Endothelial cell of umbilical vein (primary cell): ENCODE measurements at regions not wholly inside any gene's neighbourhood (a gene's known extent, or its start where the extent isn't known, plus 50 kb on each side); places are given as distances from the start of the nearest gene placed in this dataset.

Experiments used
- BruUV-seq: library from RNA; stranded (reverse); fragments of 400-500 nt; replicated peaks from 2 replicates; lab custom pipeline; 2021; lab: Mats Ljungman, UMichigan
- CTCF ChIA-PET: fragments of 300-600, 350-600 bp; sonication (Branson Sonifier 250); formaldehyde crosslinking; loops from one replicate; lab custom pipeline; 2021; ENCODE audit warnings: antibody characterized with exemption, inconsistent platforms; lab: Charles Lee
- POLR2A ChIA-PET: fragments of 300-600, 350-600 bp; sonication (Branson Sonifier 250); formaldehyde crosslinking; loops from one replicate; lab custom pipeline; 2021; ENCODE audit warnings: antibody characterized with exemption, inconsistent platforms; lab: Charles Lee
- DNase-seq: peaks from one replicate; pipeline ENCODE4 v3.0.0-alpha.2; 2011; ENCODE audit warnings: low read depth, low spot score
- FAIRE-seq: peaks from 2 replicates; lab custom pipeline; 2011; peaks lifted over from hg19 to GRCh38; lab: Jason Lieb, UNC
- H2AFZ ChIP-seq: 2 replicates; pipeline ENCODE4 v1.6.0; 2012; ENCODE audit warnings: low read depth, low read length, control low read depth, inconsistent platforms
- H3K27ac ChIP-seq: 2 replicates; pipeline ENCODE4 v1.5.1; 2011; ENCODE audit warnings: low read depth, mild to moderate bottlenecking, control low read depth, low read length, moderate library complexity; ENCODE audit not compliant: insufficient read depth
- H3K27me3 ChIP-seq, 2 experiments: 2 replicates each; pipeline versions ENCODE4 v1.6.0 to v1.6.1; 2011; ENCODE audit warnings: low read length in 2 of 2, mixed read lengths in 1 of 2; ENCODE audit not compliant: control insufficient read depth in 2 of 2, insufficient read depth in 2 of 2
- H3K36me3 ChIP-seq, 2 experiments: 2 replicates in 1 of 2; 3 replicates in 1 of 2; pipeline ENCODE4 v1.5.1; 2011; ENCODE audit warnings: low read length in 2 of 2, mild to moderate bottlenecking in 1 of 2, moderate library complexity in 1 of 2; ENCODE audit not compliant: control insufficient read depth in 2 of 2, insufficient read depth in 2 of 2; ENCODE audit errors: extremely low read depth in 1 of 2
- H3K4me1 ChIP-seq: 3 replicates; pipeline ENCODE4 v1.5.1; 2011; ENCODE audit warnings: mild to moderate bottlenecking, low read length; ENCODE audit not compliant: control insufficient read depth, insufficient read depth; ENCODE audit errors: extremely low read depth
- H3K4me2 ChIP-seq: 2 replicates; pipeline ENCODE4 v1.6.1; 2011; ENCODE audit warnings: low read length, control low read depth, mixed read lengths; ENCODE audit not compliant: insufficient read depth
- H3K4me3 ChIP-seq, 3 experiments: fragments of 200-600 bp in 1 of 3; sonication (generic), shearing (Covaris generic) in 1 of 3; replicated peaks in 1 of 3; 2 replicates each; pipeline ENCODE4 v1.5.1; 2011 to 2016; ENCODE audit warnings: control low read depth in 3 of 3, low read length in 3 of 3, mild to moderate bottlenecking in 2 of 3, inconsistent platforms in 1 of 3, low read depth in 1 of 3, moderate library complexity in 1 of 3; ENCODE audit not compliant: insufficient read depth in 1 of 3
- H3K79me2 ChIP-seq: 2 replicates; pipeline ENCODE4 v1.6.0; 2012; ENCODE audit warnings: low read length, inconsistent platforms; ENCODE audit not compliant: control insufficient read depth, insufficient read depth
- H3K9ac ChIP-seq: replicated peaks from 2 replicates; pipeline ENCODE3; 2011; ENCODE audit warnings: low read length, control low read depth; ENCODE audit not compliant: insufficient read depth; ENCODE audit errors: extremely low read depth
- H3K9me1 ChIP-seq: replicated peaks from 3 replicates; pipeline ENCODE4 v1.6.0; 2011; ENCODE audit warnings: mild to moderate bottlenecking, low read length; ENCODE audit not compliant: control insufficient read depth, insufficient read depth; ENCODE audit errors: extremely low read depth
- H3K9me3 ChIP-seq: replicated peaks from 2 replicates; pipeline ENCODE4 v1.5.1; 2012; ENCODE audit warnings: low read length, inconsistent platforms; ENCODE audit not compliant: control insufficient read depth, insufficient read depth
- H4K20me1 ChIP-seq: replicated peaks from 2 replicates; pipeline ENCODE3; 2011; ENCODE audit warnings: mild to moderate bottlenecking, low read length; ENCODE audit not compliant: control insufficient read depth, insufficient read depth; ENCODE audit errors: extremely low read depth
- EZH2 ChIP-seq: IDR thresholded peaks from 2 replicates; pipeline ENCODE4 v1.6.1; 2012; ENCODE audit warnings: borderline replicate concordance, low read depth, mild to moderate bottlenecking, moderate library complexity, low read length, inconsistent platforms; ENCODE audit not compliant: severe bottlenecking
- FOS ChIP-seq: IDR thresholded peaks from 2 replicates; pipeline ENCODE4 v1.6.1; 2011; ENCODE audit warnings: mild to moderate bottlenecking, low read length, moderate library complexity, borderline replicate concordance; ENCODE audit not compliant: insufficient read depth
- GATA2 ChIP-seq: IDR thresholded peaks from 2 replicates; pipeline ENCODE4 v1.7.0; 2011; ENCODE audit warnings: low read depth, mild to moderate bottlenecking, moderate library complexity, mixed read lengths, low read length; ENCODE audit not compliant: insufficient read length, insufficient read depth
- JUN ChIP-seq: IDR thresholded peaks from 2 replicates; pipeline ENCODE4 v1.6.1; 2011; ENCODE audit warnings: borderline replicate concordance, low read depth; ENCODE audit not compliant: insufficient read length, insufficient read depth
- MYC ChIP-seq: IDR thresholded peaks from one replicate; pipeline ENCODE4 v1.6.1; 2011; ENCODE audit warnings: mild to moderate bottlenecking, low read depth, low read length
- POLR2A ChIP-seq: IDR thresholded peaks from 2 replicates; pipeline ENCODE4 v1.6.1; 2012; ENCODE audit warnings: low read depth, mild to moderate bottlenecking, control low read depth, low read length
- POLR2AphosphoS5 ChIP-seq: IDR thresholded peaks from 2 replicates; pipeline ENCODE4 v1.6.1; 2012; ENCODE audit warnings: low read depth, mild to moderate bottlenecking, control low read depth, low read length, moderate library complexity; ENCODE audit not compliant: insufficient read depth
- dilution Hi-C: fragments of 300-500 bp; cut with MboI; formaldehyde crosslinking; loops from one replicate; pipeline ENCODE4 v1.15.0; 2019; ENCODE audit warnings: low sequenced_read_pairs; ENCODE audit not compliant: extremely low pct_ligation_motif_present
- intact Hi-C: fragments of 100-400 bp; cut with micrococcal nuclease; formaldehyde crosslinking; loops from one replicate; pipeline ENCODE4 v1.10.0; 2022
- TF ChIP-seq, protein P1 (sequence below), 2 donors: IDR thresholded peaks; 1 replicate in 1 of 2; 2 replicates in 1 of 2; pipeline ENCODE4 v1.5.1; 2011; ENCODE audit warnings: low read length in 2 of 2, mild to moderate bottlenecking in 2 of 2, moderate library complexity in 2 of 2, control low read depth in 1 of 2, inconsistent platforms in 1 of 2, low read depth in 1 of 2; ENCODE audit not compliant: insufficient read depth in 1 of 2; ENCODE audit errors: extremely low read depth in 1 of 2
- TF ChIP-seq, protein P2 (sequence below): IDR thresholded peaks from 2 replicates; pipeline ENCODE4 v1.6.1; 2011; ENCODE audit not compliant: insufficient read depth, insufficient read length

DNA sequence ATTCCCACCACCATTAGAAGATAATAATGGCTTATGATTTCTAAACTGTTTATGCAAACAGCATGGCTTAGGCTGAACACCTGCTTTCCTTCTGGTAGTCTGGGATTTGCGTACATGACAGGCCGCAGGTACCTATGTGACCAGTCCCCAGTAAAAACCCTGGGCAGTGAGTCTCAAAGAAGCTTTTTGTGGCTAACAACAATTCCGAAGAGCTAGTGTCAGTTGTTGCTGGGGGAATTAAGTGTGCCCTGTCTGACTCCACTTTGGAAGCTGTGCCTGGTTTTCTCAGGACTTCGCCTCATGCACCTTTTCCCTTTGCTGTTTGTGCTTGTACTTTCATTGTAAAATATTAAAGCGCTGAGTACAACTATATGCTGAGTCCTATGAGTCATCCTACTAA lies 250.2 kb upstream of the MIR17HG start:
- no peak overlapping the region for H2AFZ ChIP-seq
- no peaks in the 10 kb centered on the region for H4K20me1 ChIP-seq
- intact Hi-C loops: no loop called here
- DNase-seq (no peak), FAIRE-seq (no peak)
- no TSS peak for BruUV-seq
- no peak overlapping the region for H3K9ac ChIP-seq
- H3K4me2 ChIP-seq: no peak overlapping the region
- H3K27ac ChIP-seq: no peak overlapping the region
- CTCF ChIA-PET: no interaction called here
- H3K4me1 ChIP-seq: no peaks in the 10 kb centered on the region
- no peaks in the 10 kb centered on the region for H3K36me3 ChIP-seq
- POLR2A ChIA-PET: no interaction called here
- H3K27me3 ChIP-seq: no peaks in the 10 kb centered on the region
- H3K9me1 ChIP-seq: no peaks in the 10 kb centered on the region
- no peak overlapping the region for H3K4me3 ChIP-seq
- TF ChIP-seq GATA2 (no peak), FOS (no peak), EZH2 (no peak), MYC (no peak), JUN (no peak), POLR2A (no peak), POLR2AphosphoS5 (no peak)
- TF ChIP-seq, protein P1, sequence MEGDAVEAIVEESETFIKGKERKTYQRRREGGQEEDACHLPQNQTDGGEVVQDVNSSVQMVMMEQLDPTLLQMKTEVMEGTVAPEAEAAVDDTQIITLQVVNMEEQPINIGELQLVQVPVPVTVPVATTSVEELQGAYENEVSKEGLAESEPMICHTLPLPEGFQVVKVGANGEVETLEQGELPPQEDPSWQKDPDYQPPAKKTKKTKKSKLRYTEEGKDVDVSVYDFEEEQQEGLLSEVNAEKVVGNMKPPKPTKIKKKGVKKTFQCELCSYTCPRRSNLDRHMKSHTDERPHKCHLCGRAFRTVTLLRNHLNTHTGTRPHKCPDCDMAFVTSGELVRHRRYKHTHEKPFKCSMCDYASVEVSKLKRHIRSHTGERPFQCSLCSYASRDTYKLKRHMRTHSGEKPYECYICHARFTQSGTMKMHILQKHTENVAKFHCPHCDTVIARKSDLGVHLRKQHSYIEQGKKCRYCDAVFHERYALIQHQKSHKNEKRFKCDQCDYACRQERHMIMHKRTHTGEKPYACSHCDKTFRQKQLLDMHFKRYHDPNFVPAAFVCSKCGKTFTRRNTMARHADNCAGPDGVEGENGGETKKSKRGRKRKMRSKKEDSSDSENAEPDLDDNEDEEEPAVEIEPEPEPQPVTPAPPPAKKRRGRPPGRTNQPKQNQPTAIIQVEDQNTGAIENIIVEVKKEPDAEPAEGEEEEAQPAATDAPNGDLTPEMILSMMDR (IDR thresholded peaks at IDR 0.05; ENCODE audit: extremely low read depth in 1 of 2, insufficient read depth in 1 of 2, low read depth in 1 of 2, low read length in 2 of 2): no peak
- TF ChIP-seq, protein P2, sequence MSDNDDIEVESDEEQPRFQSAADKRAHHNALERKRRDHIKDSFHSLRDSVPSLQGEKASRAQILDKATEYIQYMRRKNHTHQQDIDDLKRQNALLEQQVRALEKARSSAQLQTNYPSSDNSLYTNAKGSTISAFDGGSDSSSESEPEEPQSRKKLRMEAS: no peak
- dilution Hi-C loops: no loop called here
- H3K79me2 ChIP-seq: no peaks in the 10 kb centered on the region
- H3K9me3 ChIP-seq: no peaks in the 10 kb centered on the region
